ENCODE measurements at regions not wholly inside any gene's neighbourhood (a gene's known extent, or its start where the extent isn't known, plus 50 kb on each side); places are given as distances from the start of the nearest gene placed in this dataset.

DNA sequence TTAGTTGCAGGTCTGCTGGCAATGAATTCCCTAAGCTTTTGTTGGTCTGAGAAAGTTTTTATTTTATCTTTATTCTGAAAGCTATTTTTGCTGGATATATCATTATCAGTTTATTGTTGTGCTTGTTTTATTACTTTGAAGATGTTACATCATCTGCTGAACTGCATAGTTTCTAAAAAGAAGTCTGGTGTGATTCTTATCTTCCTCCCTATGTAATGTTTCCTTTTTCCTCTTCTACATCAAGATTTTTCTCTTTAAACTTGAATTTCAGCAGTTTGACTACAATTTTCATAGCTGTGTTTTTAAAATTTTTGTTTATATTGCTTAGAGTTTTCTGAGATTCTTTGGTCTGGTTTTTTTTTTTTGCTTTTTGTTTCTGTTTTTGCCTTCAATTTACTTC, 137.1 kb upstream of the PMCH start:
- TF ChIP-seq CTCF (IDR thresholded peaks at IDR 0.05; ENCODE audit: insufficient read depth, low read depth, low read length) (no peak), EZH2 (IDR thresholded peaks at IDR 0.05; ENCODE audit: insufficient read depth, low read length) (no peak)

Measured in astrocyte (in vitro differentiated cells and primary cell).